ENCODE measurements at regions not wholly inside any gene's neighbourhood (a gene's known extent, or its start where the extent isn't known, plus 50 kb on each side); places are given as distances from the start of the nearest gene placed in this dataset.

- TF ChIP-seq RBAK (CRISPR knock-in tag; IDR thresholded peaks at IDR 0.05), result peak; percentile 76; the same call in 1 of the 2 replicates
- TF ChIP-seq, protein P1, sequence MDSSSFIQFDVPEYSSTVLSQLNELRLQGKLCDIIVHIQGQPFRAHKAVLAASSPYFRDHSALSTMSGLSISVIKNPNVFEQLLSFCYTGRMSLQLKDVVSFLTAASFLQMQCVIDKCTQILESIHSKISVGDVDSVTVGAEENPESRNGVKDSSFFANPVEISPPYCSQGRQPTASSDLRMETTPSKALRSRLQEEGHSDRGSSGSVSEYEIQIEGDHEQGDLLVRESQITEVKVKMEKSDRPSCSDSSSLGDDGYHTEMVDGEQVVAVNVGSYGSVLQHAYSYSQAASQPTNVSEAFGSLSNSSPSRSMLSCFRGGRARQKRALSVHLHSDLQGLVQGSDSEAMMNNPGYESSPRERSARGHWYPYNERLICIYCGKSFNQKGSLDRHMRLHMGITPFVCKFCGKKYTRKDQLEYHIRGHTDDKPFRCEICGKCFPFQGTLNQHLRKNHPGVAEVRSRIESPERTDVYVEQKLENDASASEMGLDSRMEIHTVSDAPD (CRISPR knock-in tag; IDR thresholded peaks at IDR 0.05), result peak; percentile 98
- TF ChIP-seq, protein P2, sequence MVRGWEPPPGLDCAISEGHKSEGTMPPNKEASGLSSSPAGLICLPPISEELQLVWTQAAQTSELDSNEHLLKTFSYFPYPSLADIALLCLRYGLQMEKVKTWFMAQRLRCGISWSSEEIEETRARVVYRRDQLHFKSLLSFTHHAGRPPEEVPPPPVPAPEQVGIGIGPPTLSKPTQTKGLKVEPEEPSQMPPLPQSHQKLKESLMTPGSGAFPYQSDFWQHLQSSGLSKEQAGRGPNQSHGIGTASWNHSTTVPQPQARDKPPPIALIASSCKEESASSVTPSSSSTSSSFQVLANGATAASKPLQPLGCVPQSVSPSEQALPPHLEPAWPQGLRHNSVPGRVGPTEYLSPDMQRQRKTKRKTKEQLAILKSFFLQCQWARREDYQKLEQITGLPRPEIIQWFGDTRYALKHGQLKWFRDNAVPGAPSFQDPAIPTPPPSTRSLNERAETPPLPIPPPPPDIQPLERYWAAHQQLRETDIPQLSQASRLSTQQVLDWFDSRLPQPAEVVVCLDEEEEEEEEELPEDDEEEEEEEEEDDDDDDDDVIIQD (CRISPR knock-in tag; IDR thresholded peaks at IDR 0.05; ENCODE audit: low read depth), result peak; percentile 98
- no peak for TF ChIP-seq ZNF256 (CRISPR knock-in tag; conservative IDR thresholded peaks at IDR 0.05)
- no peak; the same call in 1 of the 2 replicates for TF ChIP-seq ZNF7 (CRISPR knock-in tag; IDR thresholded peaks at IDR 0.05)
- no peak for TF ChIP-seq NR3C1 (CRISPR knock-in tag; IDR thresholded peaks at IDR 0.05)
- TF ChIP-seq, protein P3, sequence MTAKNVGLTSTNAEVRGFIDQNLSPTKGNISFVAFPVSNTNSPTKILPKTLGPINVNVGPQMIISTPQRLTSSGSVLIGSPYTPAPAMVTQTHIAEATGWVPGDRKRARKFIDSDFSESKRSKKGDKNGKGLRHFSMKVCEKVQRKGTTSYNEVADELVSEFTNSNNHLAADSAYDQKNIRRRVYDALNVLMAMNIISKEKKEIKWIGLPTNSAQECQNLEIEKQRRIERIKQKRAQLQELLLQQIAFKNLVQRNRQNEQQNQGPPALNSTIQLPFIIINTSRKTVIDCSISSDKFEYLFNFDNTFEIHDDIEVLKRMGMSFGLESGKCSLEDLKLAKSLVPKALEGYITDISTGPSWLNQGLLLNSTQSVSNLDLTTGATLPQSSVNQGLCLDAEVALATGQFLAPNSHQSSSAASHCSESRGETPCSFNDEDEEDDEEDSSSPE (CRISPR knock-in tag; IDR thresholded peaks at IDR 0.05), result peak; percentile 80; the same call in 1 of the 2 replicates
- peak; percentile 97 for TF ChIP-seq TBL1XR1 (IDR thresholded peaks at IDR 0.05; ENCODE audit: borderline replicate concordance, low read length, partially characterized antibody)
- TF ChIP-seq KLF12 (CRISPR knock-in tag; IDR thresholded peaks at IDR 0.05; ENCODE audit: borderline replicate concordance), result peak; percentile 88; the same call in 1 of the 2 replicates
- TF ChIP-seq SP2 (CRISPR knock-in tag; IDR thresholded peaks at IDR 0.05), result no peak
- TF ChIP-seq ZNF75D (CRISPR knock-in tag; IDR thresholded peaks at IDR 0.05; ENCODE audit: borderline replicate concordance), result no peak
- TF ChIP-seq ZNF160 (CRISPR knock-in tag; IDR thresholded peaks at IDR 0.05), result peak; percentile 88
- peak; percentile 100 for TF ChIP-seq ESRRA (CRISPR knock-in tag; IDR thresholded peaks at IDR 0.05; ENCODE audit: low read depth)
- no peak for TF ChIP-seq HMGA1 (CRISPR knock-in tag; conservative IDR thresholded peaks at IDR 0.05)
- peak; percentile 43; the same call in 1 of the 2 replicates for TF ChIP-seq GTF2F1 (IDR thresholded peaks at IDR 0.05; ENCODE audit: low read length)
- TF ChIP-seq NFE2L2 (IDR thresholded peaks at IDR 0.05; ENCODE audit: low read length), result no peak
- TF ChIP-seq SRSF4 (IDR thresholded peaks at IDR 0.05; ENCODE audit: low read depth, low read length, poor library complexity, severe bottlenecking), result no peak
- TF ChIP-seq ZNF431 (CRISPR knock-in tag; IDR thresholded peaks at IDR 0.05; ENCODE audit: borderline replicate concordance, low read depth), result peak; percentile 99
- peak; percentile 94 for TF ChIP-seq CCDC6 (CRISPR knock-in tag; IDR thresholded peaks at IDR 0.05)
- TF ChIP-seq TMF1 (CRISPR knock-in tag; IDR thresholded peaks at IDR 0.05; ENCODE audit: low read depth), result peak; percentile 91
- TF ChIP-seq ZNF615 (CRISPR knock-in tag; IDR thresholded peaks at IDR 0.05; ENCODE audit: borderline replicate concordance), result peak; percentile 99; the same call in 1 of the 2 replicates
- peak; percentile 95 for TF ChIP-seq JUN (CRISPR knock-in tag; IDR thresholded peaks at IDR 0.05)
- peak; percentile 94 for TF ChIP-seq ZBTB39 (CRISPR knock-in tag; IDR thresholded peaks at IDR 0.05)
- peak; percentile 98 for TF ChIP-seq ZNF451 (CRISPR knock-in tag; IDR thresholded peaks at IDR 0.05)
- peak; percentile 95 for TF ChIP-seq ZFP1 (CRISPR knock-in tag; IDR thresholded peaks at IDR 0.05)
Measured at GRCh38 chr20:17863577-17864292, 104.9 kb downstream of the SNX5 start (continued).

All from HepG2 (cell line).